Subcutaneous abdominal adipose tissue (tissue), 5 donors: ENCODE measurements at regions not wholly inside any gene's neighbourhood (a gene's known extent, or its start where the extent isn't known, plus 50 kb on each side); places are given as distances from the start of the nearest gene placed in this dataset.

ENCODE experiments used
- H3K27ac ChIP-seq: one replicate; pipeline ENCODE4 v1.7.0; 2013; ENCODE audit warnings: low read depth, mild to moderate bottlenecking, inconsistent platforms, low read length, moderate library complexity
- H3K27me3 ChIP-seq, 5 donors: one replicate each; pipeline ENCODE4 v1.7.0; 2013; ENCODE audit warnings: low read length in 5 of 5, inconsistent platforms in 1 of 5; ENCODE audit not compliant: control insufficient read depth in 5 of 5, insufficient read depth in 4 of 5
- H3K36me3 ChIP-seq, 5 donors: one replicate each; pipeline ENCODE4 v1.7.0; 2013; ENCODE audit warnings: low read length in 5 of 5; ENCODE audit not compliant: control insufficient read depth in 5 of 5, insufficient read depth in 5 of 5
- H3K4me1 ChIP-seq, 5 donors: one replicate each; pipeline ENCODE4 v1.7.0; 2013; ENCODE audit warnings: low read length in 5 of 5, mild to moderate bottlenecking in 3 of 5, moderate library complexity in 1 of 5; ENCODE audit not compliant: control insufficient read depth in 5 of 5, insufficient read depth in 5 of 5
- H3K4me3 ChIP-seq, 5 donors: one replicate each; pipeline ENCODE4 v1.7.0; 2013; ENCODE audit warnings: low read length in 5 of 5, low read depth in 1 of 5
- H3K9ac ChIP-seq, 5 donors: one replicate each; pipeline ENCODE4 v1.7.0; 2013; ENCODE audit warnings: low read length in 5 of 5, mild to moderate bottlenecking in 4 of 5, moderate library complexity in 3 of 5
- H3K9me3 ChIP-seq, 5 donors: one replicate each; pipeline ENCODE4 v1.7.0; 2013; ENCODE audit warnings: low read length in 5 of 5; ENCODE audit not compliant: control insufficient read depth in 5 of 5
- donor health status: healthy.
- donor health status: healthy.
- donor health status: healthy.
- donor health status: healthy.
- donor health status: healthy.

DNA sequence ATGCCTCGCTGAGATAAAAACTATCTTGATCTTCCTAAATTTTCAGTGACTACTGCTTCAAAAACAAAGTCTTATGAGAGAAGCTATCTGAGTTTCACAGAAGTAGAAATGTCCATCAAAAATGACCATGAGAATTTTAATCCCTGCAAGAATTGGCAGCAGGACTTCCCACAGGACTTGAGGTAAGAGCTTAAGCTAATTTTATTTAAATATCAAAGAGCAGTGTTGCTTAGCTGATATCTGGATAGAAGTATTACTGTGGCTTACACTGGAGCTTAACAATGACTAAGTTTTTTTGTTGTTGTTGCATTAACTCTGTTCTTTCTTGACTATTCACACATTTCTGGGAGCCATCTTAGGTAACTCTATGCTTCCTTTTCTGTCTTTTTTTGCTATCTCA, 60.8 kb upstream of the EPHA3 start:
- Histone ChIP-seq H3K9me3 (no peaks in the 10 kb centered on the region), H3K27me3 (no peaks in the 10 kb centered on the region), H3K4me1 (no peaks in the 10 kb centered on the region), H3K36me3 (no peaks in the 10 kb centered on the region), H3K27ac (no peak overlapping the region), H3K9ac (no peak overlapping the region), H3K4me3 (no peak overlapping the region)

DNA sequence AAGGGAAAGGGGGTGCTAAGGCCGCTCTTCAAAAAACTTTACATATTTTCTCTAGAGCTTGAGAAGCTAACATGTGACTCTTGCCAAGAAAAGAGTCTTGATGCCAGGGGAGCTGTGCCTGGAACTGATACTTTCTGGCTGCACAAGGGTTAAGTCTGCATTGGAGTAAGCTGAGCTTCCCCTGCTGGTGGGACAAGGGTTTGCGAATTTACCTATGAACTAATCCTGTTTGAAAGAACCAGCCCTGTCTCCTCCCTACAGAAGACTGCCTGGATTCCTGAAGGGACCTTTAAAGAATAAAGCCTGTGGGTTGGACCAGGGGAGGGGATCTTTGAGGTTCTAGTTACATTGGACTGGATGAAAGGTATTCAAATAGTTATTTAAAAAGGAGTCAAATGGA, 58.3 kb upstream of the EPHA3 start:
- H3K4me1 ChIP-seq = no peaks in the 10 kb centered on the region
- no peak overlapping the region for H3K27ac ChIP-seq
- no peak overlapping the region for H3K9ac ChIP-seq
- no peak overlapping the region for H3K4me3 ChIP-seq
- no peaks in the 10 kb centered on the region for H3K9me3 ChIP-seq
- H3K27me3 ChIP-seq = no peaks in the 10 kb centered on the region
- H3K36me3 ChIP-seq = no peaks in the 10 kb centered on the region

DNA sequence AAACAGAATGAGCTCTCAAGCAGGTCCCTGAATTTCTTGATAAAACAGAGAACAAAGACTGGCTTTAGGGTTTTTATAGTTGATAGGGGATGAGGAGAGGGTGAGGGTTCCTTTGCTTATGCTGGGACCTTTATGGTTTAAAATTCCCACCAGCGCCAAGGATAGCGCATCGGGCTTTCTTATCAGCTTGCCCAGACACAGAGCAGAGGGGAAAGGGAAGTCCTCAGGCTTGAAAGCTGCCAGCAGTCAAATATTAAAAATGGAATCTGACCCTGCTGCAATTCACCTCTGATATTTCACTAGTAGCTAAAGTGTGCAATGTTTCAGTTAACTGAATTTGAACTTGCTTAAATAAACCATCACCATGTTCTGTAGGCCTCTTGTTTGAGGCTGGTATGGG, 55.0 kb upstream of the EPHA3 start:
- Histone ChIP-seq H3K9me3 (no peaks in the 10 kb centered on the region), H3K27me3 (no peaks in the 10 kb centered on the region), H3K4me3 (no peak overlapping the region), H3K36me3 (no peaks in the 10 kb centered on the region), H3K27ac (no peak overlapping the region), H3K9ac (no peak overlapping the region), H3K4me1 (no peaks in the 10 kb centered on the region)

DNA sequence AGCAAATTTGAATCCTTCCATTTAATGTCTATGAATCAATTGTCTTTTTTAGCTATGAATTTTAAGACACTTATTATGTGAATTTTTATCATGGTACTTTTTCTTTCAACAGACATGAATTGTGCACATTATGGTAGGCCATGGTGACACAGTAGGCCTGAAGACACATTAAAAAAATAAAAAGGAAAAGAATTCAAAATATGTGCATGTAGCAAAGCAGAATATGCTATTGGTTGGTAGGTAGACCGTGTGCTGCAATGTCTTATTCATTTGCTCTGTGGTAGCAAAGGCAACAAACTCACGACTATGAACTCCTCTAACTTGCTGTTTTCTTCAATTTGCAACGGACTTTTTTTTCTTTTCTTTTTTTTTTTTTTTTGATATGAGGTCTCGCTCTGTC, 50.0 kb upstream of the EPHA3 start:
- Histone ChIP-seq H3K4me1 (no peaks in the 10 kb centered on the region), H3K4me3 (no peak overlapping the region), H3K27ac (no peak overlapping the region), H3K36me3 (no peaks in the 10 kb centered on the region), H3K9me3 (no peaks in the 10 kb centered on the region), H3K9ac (no peak overlapping the region), H3K27me3 (no peaks in the 10 kb centered on the region)
